Ascending aorta (tissue), 2 donors: ENCODE measurements at regions not wholly inside any gene's neighbourhood (a gene's known extent, or its start where the extent isn't known, plus 50 kb on each side); places are given as distances from the start of the nearest gene placed in this dataset.

Source experiments
- DNase-seq, 2 donors: peaks; one replicate each; pipeline ENCODE4 v3.0.0-alpha.2; 2019; ENCODE audit warnings: low spot score in 2 of 2
- H3K27ac ChIP-seq, 2 donors: fragments of 200-600 bp; sonication (generic); one replicate each; pipeline ENCODE4 v1.5.1; 2016 to 2017; ENCODE audit warnings: mild to moderate bottlenecking in 1 of 2
- H3K27me3 ChIP-seq: fragments of 200-600 bp; sonication (generic); one replicate; pipeline ENCODE4 v1.5.1; 2017
- H3K36me3 ChIP-seq, 2 donors: fragments of 200-600 bp; sonication (generic); one replicate each; pipeline ENCODE4 v1.5.1; 2016
- H3K4me1 ChIP-seq, 2 donors: fragments of 200-600 bp; sonication (generic); one replicate each; pipeline ENCODE4 v1.5.1; 2016 to 2017; ENCODE audit warnings: mild to moderate bottlenecking in 1 of 2
- H3K4me3 ChIP-seq, 2 donors: fragments of 200-600 bp; sonication (generic); one replicate each; pipeline ENCODE4 v1.5.1; 2016 to 2017; ENCODE audit warnings: mild to moderate bottlenecking in 1 of 2
- H3K9me3 ChIP-seq, 2 donors: fragments of 200-600 bp; sonication (generic); one replicate each; pipeline ENCODE4 v1.5.1; 2016
- intact Hi-C: fragments of 100-400 bp; cut with DNase I; formaldehyde crosslinking; loops from one replicate; pipeline ENCODE4 v1.15.1; 2023
- TF ChIP-seq, protein P1 (sequence below), 3 experiments: fragments of 200-600 bp in 2 of 3; fragments of 450-650 bp in 1 of 3; sonication (generic) in 2 of 3; IDR thresholded peaks; one replicate each; pipeline ENCODE4 v1.5.1; 2016 to 2019; ENCODE audit warnings: antibody characterized with exemption in 3 of 3, mild to moderate bottlenecking in 1 of 3, moderate library complexity in 1 of 3

DNA sequence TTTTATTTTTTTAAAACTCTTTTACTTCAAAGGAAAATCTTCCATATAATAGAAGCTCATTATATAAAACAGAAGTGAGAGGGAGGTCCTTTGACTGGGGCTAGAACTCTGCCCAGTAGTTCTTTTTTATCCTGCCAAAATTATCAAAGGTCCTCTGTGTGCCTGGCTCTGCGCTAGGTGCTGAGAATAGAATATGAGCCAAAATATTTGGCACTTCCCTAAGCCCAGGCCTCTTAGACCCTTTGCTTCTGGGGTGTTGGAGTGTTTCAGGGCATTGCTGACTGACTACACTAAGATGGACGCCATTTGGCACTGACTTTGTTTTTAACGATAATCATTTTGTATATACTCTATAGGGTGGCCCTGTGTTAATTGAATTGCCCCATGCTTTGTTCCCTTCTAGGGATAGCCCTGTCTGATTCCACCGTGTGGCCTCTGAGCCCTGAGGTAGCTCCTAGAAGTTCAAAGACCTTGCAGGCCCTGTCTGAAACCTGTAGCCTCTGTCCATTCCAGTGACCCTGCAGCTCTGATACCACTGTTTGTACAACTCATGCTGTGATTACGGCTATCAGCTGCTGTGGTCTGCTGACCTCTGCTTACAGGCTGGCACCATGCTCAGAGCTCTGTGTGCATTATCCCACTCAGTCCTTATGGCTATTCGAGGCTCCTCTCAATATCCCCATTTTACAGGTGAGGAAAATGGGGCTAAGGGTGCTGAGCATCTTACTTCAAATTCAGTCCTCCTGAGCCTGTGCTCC lies 84.3 kb upstream of the SHB start:
- no peak overlapping the region for H3K27ac ChIP-seq
- no peaks in the 10 kb centered on the region for H3K4me1 ChIP-seq
- TF ChIP-seq, protein P1, sequence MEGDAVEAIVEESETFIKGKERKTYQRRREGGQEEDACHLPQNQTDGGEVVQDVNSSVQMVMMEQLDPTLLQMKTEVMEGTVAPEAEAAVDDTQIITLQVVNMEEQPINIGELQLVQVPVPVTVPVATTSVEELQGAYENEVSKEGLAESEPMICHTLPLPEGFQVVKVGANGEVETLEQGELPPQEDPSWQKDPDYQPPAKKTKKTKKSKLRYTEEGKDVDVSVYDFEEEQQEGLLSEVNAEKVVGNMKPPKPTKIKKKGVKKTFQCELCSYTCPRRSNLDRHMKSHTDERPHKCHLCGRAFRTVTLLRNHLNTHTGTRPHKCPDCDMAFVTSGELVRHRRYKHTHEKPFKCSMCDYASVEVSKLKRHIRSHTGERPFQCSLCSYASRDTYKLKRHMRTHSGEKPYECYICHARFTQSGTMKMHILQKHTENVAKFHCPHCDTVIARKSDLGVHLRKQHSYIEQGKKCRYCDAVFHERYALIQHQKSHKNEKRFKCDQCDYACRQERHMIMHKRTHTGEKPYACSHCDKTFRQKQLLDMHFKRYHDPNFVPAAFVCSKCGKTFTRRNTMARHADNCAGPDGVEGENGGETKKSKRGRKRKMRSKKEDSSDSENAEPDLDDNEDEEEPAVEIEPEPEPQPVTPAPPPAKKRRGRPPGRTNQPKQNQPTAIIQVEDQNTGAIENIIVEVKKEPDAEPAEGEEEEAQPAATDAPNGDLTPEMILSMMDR (IDR thresholded peaks at IDR 0.05), result no peak
- H3K9me3 ChIP-seq, result no peaks in the 10 kb centered on the region
- DNase-seq, result no peak
- H3K4me3 ChIP-seq, result no peak overlapping the region
- no peaks in the 10 kb centered on the region for H3K27me3 ChIP-seq
- intact Hi-C loops, result no loop called here
- H3K36me3 ChIP-seq, result no peaks in the 10 kb centered on the region

DNA sequence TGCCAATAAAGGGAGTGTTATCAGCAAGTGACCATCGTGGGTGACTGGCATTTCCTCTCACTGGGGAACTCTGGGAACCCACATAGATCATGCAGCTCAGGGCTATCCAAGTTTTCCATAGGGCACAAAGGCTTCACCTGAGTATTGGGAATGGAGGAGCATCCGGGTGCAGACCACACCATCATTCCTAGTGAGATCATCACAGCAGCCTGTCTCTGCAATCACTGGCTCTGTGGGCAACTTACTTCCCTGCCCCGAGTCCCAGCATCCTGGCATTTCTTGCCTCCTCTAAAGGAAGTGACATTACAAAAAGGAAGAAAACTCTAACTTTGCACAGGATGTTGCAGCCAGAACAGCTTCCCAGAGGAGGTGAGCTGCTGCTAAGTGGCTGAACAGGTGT lies 80.6 kb upstream of the SHB start:
- intact Hi-C loops, result no loop called here
- Histone ChIP-seq H3K4me3 (no peak overlapping the region), H3K27ac (no peak overlapping the region), H3K4me1 (no peaks in the 10 kb centered on the region), H3K9me3 (no peaks in the 10 kb centered on the region), H3K27me3 (no peaks in the 10 kb centered on the region), H3K36me3 (no peaks in the 10 kb centered on the region)
- TF ChIP-seq, protein P1 (IDR thresholded peaks at IDR 0.05), result no peak
- no peak for DNase-seq

DNA sequence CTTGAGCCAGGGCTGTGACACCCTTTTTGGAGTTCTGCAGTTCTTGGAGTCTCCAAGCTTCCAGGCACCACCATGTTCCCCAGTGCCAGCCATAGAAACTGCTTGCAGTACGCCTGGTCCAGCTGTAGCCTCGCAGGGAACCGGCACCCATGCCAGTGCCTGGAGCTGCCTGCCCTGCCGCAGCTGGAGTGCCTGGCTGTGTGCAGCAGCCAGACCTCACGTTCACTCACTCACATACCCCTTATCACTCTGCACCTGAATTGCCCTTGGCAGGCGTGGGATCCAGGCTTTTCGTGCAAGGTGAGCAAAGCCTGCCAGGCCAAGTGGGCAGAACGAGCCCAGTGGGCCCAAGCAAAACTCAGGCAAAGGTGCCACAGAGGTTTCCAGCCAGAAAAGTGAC lies 77.8 kb upstream of the SHB start:
- no peak for DNase-seq
- TF ChIP-seq, protein P1 (IDR thresholded peaks at IDR 0.05), result no peak
- Histone ChIP-seq H3K27me3 (no peaks in the 10 kb centered on the region), H3K27ac (no peak overlapping the region), H3K9me3 (no peaks in the 10 kb centered on the region), H3K4me3 (no peak overlapping the region), H3K36me3 (no peaks in the 10 kb centered on the region), H3K4me1 (peaks cover 0 to 1% of the 10 kb centered on the region in 2 donors)
- intact Hi-C loops, result no loop called here

DNA sequence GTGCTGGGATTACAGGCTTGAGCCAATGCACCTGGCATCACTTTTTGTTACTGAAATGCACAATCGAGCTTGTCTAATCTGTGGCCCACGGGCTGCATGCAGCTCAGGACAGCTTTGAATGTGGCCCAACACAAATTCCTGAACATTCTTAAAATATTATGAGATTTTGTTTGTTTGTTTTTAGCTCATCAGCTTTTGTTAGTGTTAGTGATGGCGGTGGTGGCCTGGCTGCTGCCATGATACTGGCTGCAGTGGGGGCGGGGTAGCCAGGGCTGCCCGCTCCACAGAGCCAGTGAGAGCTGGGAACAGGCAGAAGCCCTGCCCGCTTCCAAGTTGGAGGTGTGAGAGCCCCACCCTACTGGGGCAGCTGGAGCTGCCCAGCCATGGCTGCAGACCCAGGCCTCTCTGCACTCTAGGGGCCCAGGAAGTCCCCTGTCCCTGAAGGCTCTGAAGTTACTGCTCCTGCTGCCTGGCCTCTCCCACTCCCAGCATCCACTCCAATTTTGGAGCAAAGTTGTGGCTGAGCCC lies 76.6 kb upstream of the SHB start:
- no peak overlapping the region for H3K4me3 ChIP-seq
- TF ChIP-seq, protein P1 (IDR thresholded peaks at IDR 0.05), result no peak
- H3K9me3 ChIP-seq, result no peaks in the 10 kb centered on the region
- no peak for DNase-seq
- intact Hi-C loops, result no loop called here
- no peaks in the 10 kb centered on the region for H3K36me3 ChIP-seq
- peaks cover 0 to 5% of the 10 kb centered on the region in 2 donors for H3K4me1 ChIP-seq
- H3K27me3 ChIP-seq, result no peaks in the 10 kb centered on the region
- H3K27ac ChIP-seq, result no peak overlapping the region

DNA sequence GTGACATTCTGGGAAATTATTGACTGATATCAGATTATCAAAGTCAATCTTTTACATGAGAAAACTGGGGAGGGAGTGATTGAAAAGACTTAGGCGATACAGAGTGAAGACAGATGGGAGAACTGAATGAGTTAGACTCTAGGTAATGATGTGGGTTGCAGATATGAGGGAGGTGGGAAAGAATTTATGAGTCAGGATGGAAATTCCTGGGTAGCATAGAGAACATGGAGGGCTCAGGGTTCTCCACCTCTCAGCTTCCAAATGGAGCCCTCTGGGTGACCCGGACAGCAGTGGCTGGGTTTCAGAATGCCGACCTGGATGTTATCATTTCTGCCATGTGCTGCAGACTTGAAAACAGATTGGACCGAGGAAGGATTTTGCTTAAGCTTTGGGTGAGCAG lies 75.4 kb upstream of the SHB start:
- no peak for DNase-seq
- H3K36me3 ChIP-seq, result no peaks in the 10 kb centered on the region
- H3K4me3 ChIP-seq, result no peak overlapping the region

More for the DNA sequence above, 75.4 kb upstream of the SHB start:
- H3K4me1 ChIP-seq, result peaks cover 0 to 5% of the 10 kb centered on the region in 2 donors
- no peaks in the 10 kb centered on the region for H3K27me3 ChIP-seq
- TF ChIP-seq, protein P1 (IDR thresholded peaks at IDR 0.05), result no peak
- no peaks in the 10 kb centered on the region for H3K9me3 ChIP-seq
- intact Hi-C loops, result no loop called here
- no peak overlapping the region for H3K27ac ChIP-seq
